ENCODE measurements at regions not wholly inside any gene's neighbourhood (a gene's known extent, or its start where the extent isn't known, plus 50 kb on each side); places are given as distances from the start of the nearest gene placed in this dataset.

- Histone ChIP-seq H3K9me3 (ENCODE audit: control insufficient read depth in 1 of 2, low read length in 2 of 2) (no peaks in the 10 kb centered on the region), H3K27ac (ENCODE audit: low read depth, low read length) (no peak overlapping the region), H3K4me1 (ENCODE audit: control insufficient read depth in 1 of 2, insufficient read depth in 2 of 2, low read length in 2 of 2) (peaks cover under 1 to 2% of the 10 kb centered on the region in 2 donors), H3K36me3 (ENCODE audit: control insufficient read depth in 1 of 2, insufficient read depth in 2 of 2, low read length in 2 of 2) (no peaks in the 10 kb centered on the region), H3K27me3 (ENCODE audit: control insufficient read depth in 1 of 2, insufficient read depth in 2 of 2, low read length in 2 of 2) (no peaks in the 10 kb centered on the region), H3K9ac (ENCODE audit: low read depth in 1 of 2, low read length in 2 of 2) (no peak overlapping the region), H3K4me3 (ENCODE audit: low read depth in 1 of 2, low read length in 2 of 2) (no peak overlapping the region)
Measured at GRCh38 chr3:117291476-117291875, 581.9 kb downstream of the TUSC7 start.

- H3K36me3 ChIP-seq (ENCODE audit: control insufficient read depth in 1 of 2, insufficient read depth in 2 of 2, low read length in 2 of 2) = no peaks in the 10 kb centered on the region
- no peak overlapping the region for H3K4me3 ChIP-seq (ENCODE audit: low read depth in 1 of 2, low read length in 2 of 2)
- no peaks in the 10 kb centered on the region for H3K9me3 ChIP-seq (ENCODE audit: control insufficient read depth in 1 of 2, low read length in 2 of 2)
- peaks cover 12 to 14% of the 10 kb centered on the region in 2 donors for H3K4me1 ChIP-seq (ENCODE audit: control insufficient read depth in 1 of 2, insufficient read depth in 2 of 2, low read length in 2 of 2)
- no peak overlapping the region for H3K9ac ChIP-seq (ENCODE audit: low read depth in 1 of 2, low read length in 2 of 2)
- no peaks in the 10 kb centered on the region for H3K27me3 ChIP-seq (ENCODE audit: control insufficient read depth in 1 of 2, insufficient read depth in 2 of 2, low read length in 2 of 2)
- H3K27ac ChIP-seq (ENCODE audit: low read depth, low read length) = no peak overlapping the region
Measured at GRCh38 chr3:117297065-117297464, 587.5 kb downstream of the TUSC7 start.

- Histone ChIP-seq H3K4me1 (ENCODE audit: control insufficient read depth in 1 of 2, insufficient read depth in 2 of 2, low read length in 2 of 2) (peaks cover 12 to 14% of the 10 kb centered on the region in 2 donors), H3K36me3 (ENCODE audit: control insufficient read depth in 1 of 2, insufficient read depth in 2 of 2, low read length in 2 of 2) (no peaks in the 10 kb centered on the region), H3K9me3 (ENCODE audit: control insufficient read depth in 1 of 2, low read length in 2 of 2) (no peaks in the 10 kb centered on the region), H3K27ac (ENCODE audit: low read depth, low read length) (no peak overlapping the region), H3K4me3 (ENCODE audit: low read depth in 1 of 2, low read length in 2 of 2) (no peak overlapping the region), H3K9ac (ENCODE audit: low read depth in 1 of 2, low read length in 2 of 2) (no peak overlapping the region), H3K27me3 (ENCODE audit: control insufficient read depth in 1 of 2, insufficient read depth in 2 of 2, low read length in 2 of 2) (no peaks in the 10 kb centered on the region)
Measured at GRCh38 chr3:117297541-117297940, 588.0 kb downstream of the TUSC7 start.

GRCh38 chr3:117298273-117298672 lies 588.7 kb downstream of the TUSC7 start:
- H3K4me3 ChIP-seq (ENCODE audit: low read depth in 1 of 2, low read length in 2 of 2) = no peak overlapping the region
- no peaks in the 10 kb centered on the region for H3K36me3 ChIP-seq (ENCODE audit: control insufficient read depth in 1 of 2, insufficient read depth in 2 of 2, low read length in 2 of 2)
- peaks cover 12 to 14% of the 10 kb centered on the region in 2 donors for H3K4me1 ChIP-seq (ENCODE audit: control insufficient read depth in 1 of 2, insufficient read depth in 2 of 2, low read length in 2 of 2)
- no peak overlapping the region for H3K27ac ChIP-seq (ENCODE audit: low read depth, low read length)
- no peak overlapping the region for H3K9ac ChIP-seq (ENCODE audit: low read depth in 1 of 2, low read length in 2 of 2)
- H3K27me3 ChIP-seq (ENCODE audit: control insufficient read depth in 1 of 2, insufficient read depth in 2 of 2, low read length in 2 of 2) = no peaks in the 10 kb centered on the region
- no peaks in the 10 kb centered on the region for H3K9me3 ChIP-seq (ENCODE audit: control insufficient read depth in 1 of 2, low read length in 2 of 2)

- Histone ChIP-seq H3K9ac (ENCODE audit: low read depth in 1 of 2, low read length in 2 of 2) (no peak overlapping the region), H3K27ac (ENCODE audit: low read depth, low read length) (no peak overlapping the region), H3K4me3 (ENCODE audit: low read depth in 1 of 2, low read length in 2 of 2) (no peak overlapping the region), H3K4me1 (ENCODE audit: control insufficient read depth in 1 of 2, insufficient read depth in 2 of 2, low read length in 2 of 2) (peaks cover 3 to 5% of the 10 kb centered on the region in 2 donors), H3K27me3 (ENCODE audit: control insufficient read depth in 1 of 2, insufficient read depth in 2 of 2, low read length in 2 of 2) (no peaks in the 10 kb centered on the region), H3K9me3 (ENCODE audit: control insufficient read depth in 1 of 2, low read length in 2 of 2) (no peaks in the 10 kb centered on the region), H3K36me3 (ENCODE audit: control insufficient read depth in 1 of 2, insufficient read depth in 2 of 2, low read length in 2 of 2) (no peaks in the 10 kb centered on the region)
Measured at GRCh38 chr3:117302428-117302827, 592.8 kb downstream of the TUSC7 start.

- no peaks in the 10 kb centered on the region for H3K36me3 ChIP-seq (ENCODE audit: control insufficient read depth in 1 of 2, insufficient read depth in 2 of 2, low read length in 2 of 2)
- no peak overlapping the region for H3K9ac ChIP-seq (ENCODE audit: low read depth in 1 of 2, low read length in 2 of 2)
- H3K27ac ChIP-seq (ENCODE audit: low read depth, low read length) = no peak overlapping the region
- H3K4me3 ChIP-seq (ENCODE audit: low read depth in 1 of 2, low read length in 2 of 2) = no peak overlapping the region
- no peaks in the 10 kb centered on the region for H3K27me3 ChIP-seq (ENCODE audit: control insufficient read depth in 1 of 2, insufficient read depth in 2 of 2, low read length in 2 of 2)
- H3K4me1 ChIP-seq (ENCODE audit: control insufficient read depth in 1 of 2, insufficient read depth in 2 of 2, low read length in 2 of 2) = no peaks in the 10 kb centered on the region
- H3K9me3 ChIP-seq (ENCODE audit: control insufficient read depth in 1 of 2, low read length in 2 of 2) = no peaks in the 10 kb centered on the region
Measured at GRCh38 chr3:117303443-117303842, 593.9 kb downstream of the TUSC7 start.

GRCh38 chr3:117304681-117305080 lies 595.1 kb downstream of the TUSC7 start:
- H3K4me3 ChIP-seq (ENCODE audit: low read depth in 1 of 2, low read length in 2 of 2) = no peak overlapping the region
- no peaks in the 10 kb centered on the region for H3K9me3 ChIP-seq (ENCODE audit: control insufficient read depth in 1 of 2, low read length in 2 of 2)

GRCh38 chr3:117305681-117306080 lies 596.1 kb downstream of the TUSC7 start:
- no peaks in the 10 kb centered on the region for H3K27me3 ChIP-seq (ENCODE audit: control insufficient read depth in 1 of 2, insufficient read depth in 2 of 2, low read length in 2 of 2)
- H3K4me1 ChIP-seq (ENCODE audit: control insufficient read depth in 1 of 2, insufficient read depth in 2 of 2, low read length in 2 of 2) = no peaks in the 10 kb centered on the region
- no peaks in the 10 kb centered on the region for H3K9me3 ChIP-seq (ENCODE audit: control insufficient read depth in 1 of 2, low read length in 2 of 2)
- H3K4me3 ChIP-seq (ENCODE audit: low read depth in 1 of 2, low read length in 2 of 2) = no peak overlapping the region
- no peaks in the 10 kb centered on the region for H3K36me3 ChIP-seq (ENCODE audit: control insufficient read depth in 1 of 2, insufficient read depth in 2 of 2, low read length in 2 of 2)
- H3K27ac ChIP-seq (ENCODE audit: low read depth, low read length) = no peak overlapping the region
- no peak overlapping the region for H3K9ac ChIP-seq (ENCODE audit: low read depth in 1 of 2, low read length in 2 of 2)

More at GRCh38 chr3:117304681-117305080, 595.1 kb downstream of the TUSC7 start:
- Histone ChIP-seq H3K27ac (ENCODE audit: low read depth, low read length) (no peak overlapping the region), H3K4me1 (ENCODE audit: control insufficient read depth in 1 of 2, insufficient read depth in 2 of 2, low read length in 2 of 2) (no peaks in the 10 kb centered on the region), H3K9ac (ENCODE audit: low read depth in 1 of 2, low read length in 2 of 2) (no peak overlapping the region), H3K27me3 (ENCODE audit: control insufficient read depth in 1 of 2, insufficient read depth in 2 of 2, low read length in 2 of 2) (no peaks in the 10 kb centered on the region), H3K36me3 (ENCODE audit: control insufficient read depth in 1 of 2, insufficient read depth in 2 of 2, low read length in 2 of 2) (no peaks in the 10 kb centered on the region)

- Histone ChIP-seq H3K36me3 (ENCODE audit: control insufficient read depth in 1 of 2, insufficient read depth in 2 of 2, low read length in 2 of 2) (no peaks in the 10 kb centered on the region), H3K9ac (ENCODE audit: low read depth in 1 of 2, low read length in 2 of 2) (no peak overlapping the region), H3K4me3 (ENCODE audit: low read depth in 1 of 2, low read length in 2 of 2) (no peak overlapping the region), H3K27me3 (ENCODE audit: control insufficient read depth in 1 of 2, insufficient read depth in 2 of 2, low read length in 2 of 2) (no peaks in the 10 kb centered on the region), H3K4me1 (ENCODE audit: control insufficient read depth in 1 of 2, insufficient read depth in 2 of 2, low read length in 2 of 2) (no peaks in the 10 kb centered on the region), H3K27ac (ENCODE audit: low read depth, low read length) (no peak overlapping the region), H3K9me3 (ENCODE audit: control insufficient read depth in 1 of 2, low read length in 2 of 2) (no peaks in the 10 kb centered on the region)
Measured at GRCh38 chr3:117306299-117306698, 596.7 kb downstream of the TUSC7 start.

GRCh38 chr3:117308353-117308752 lies 598.8 kb downstream of the TUSC7 start:
- Histone ChIP-seq H3K36me3 (ENCODE audit: control insufficient read depth in 1 of 2, insufficient read depth in 2 of 2, low read length in 2 of 2) (no peaks in the 10 kb centered on the region), H3K4me3 (ENCODE audit: low read depth in 1 of 2, low read length in 2 of 2) (no peak overlapping the region), H3K4me1 (ENCODE audit: control insufficient read depth in 1 of 2, insufficient read depth in 2 of 2, low read length in 2 of 2) (no peaks in the 10 kb centered on the region), H3K9me3 (ENCODE audit: control insufficient read depth in 1 of 2, low read length in 2 of 2) (no peaks in the 10 kb centered on the region), H3K27me3 (ENCODE audit: control insufficient read depth in 1 of 2, insufficient read depth in 2 of 2, low read length in 2 of 2) (no peaks in the 10 kb centered on the region), H3K27ac (ENCODE audit: low read depth, low read length) (no peak overlapping the region), H3K9ac (ENCODE audit: low read depth in 1 of 2, low read length in 2 of 2) (no peak overlapping the region)

GRCh38 chr3:117308756-117309155 lies 599.2 kb downstream of the TUSC7 start:
- H3K4me1 ChIP-seq (ENCODE audit: control insufficient read depth in 1 of 2, insufficient read depth in 2 of 2, low read length in 2 of 2) = no peaks in the 10 kb centered on the region
- H3K27me3 ChIP-seq (ENCODE audit: control insufficient read depth in 1 of 2, insufficient read depth in 2 of 2, low read length in 2 of 2) = no peaks in the 10 kb centered on the region
- H3K4me3 ChIP-seq (ENCODE audit: low read depth in 1 of 2, low read length in 2 of 2) = no peak overlapping the region
- H3K27ac ChIP-seq (ENCODE audit: low read depth, low read length) = no peak overlapping the region
- no peaks in the 10 kb centered on the region for H3K36me3 ChIP-seq (ENCODE audit: control insufficient read depth in 1 of 2, insufficient read depth in 2 of 2, low read length in 2 of 2)
- no peaks in the 10 kb centered on the region for H3K9me3 ChIP-seq (ENCODE audit: control insufficient read depth in 1 of 2, low read length in 2 of 2)
- no peak overlapping the region for H3K9ac ChIP-seq (ENCODE audit: low read depth in 1 of 2, low read length in 2 of 2)
